ENCODE measurements at regions not wholly inside any gene's neighbourhood (a gene's known extent, or its start where the extent isn't known, plus 50 kb on each side); places are given as distances from the start of the nearest gene placed in this dataset.

GRCh38 chr11:26777372-26777808 is 55.5 kb upstream of the SLC5A12 start:
- Histone ChIP-seq H3K36me3 (ENCODE audit: insufficient read depth, low read length) (no peaks in the 10 kb centered on the region), H3K9me3 (ENCODE audit: low read length) (no peaks in the 10 kb centered on the region), H3K4me3 (ENCODE audit: low read length) (no peak overlapping the region), H3K27me3 (ENCODE audit: insufficient read depth, low read length, poor library complexity, severe bottlenecking) (no peaks in the 10 kb centered on the region), H3K27ac (ENCODE audit: low read depth, low read length) (no peak overlapping the region), H3K4me1 (ENCODE audit: insufficient read depth, low read length) (no peaks in the 10 kb centered on the region)
- ChIA-PET CTCF (no interaction called here), POLR2A (no interaction called here)
- DNase-seq = no peak
- no peaks in the 10 kb centered on the region for H3K36me3 Mint-ChIP-seq
- no peak overlapping the region for H3K4me3 Mint-ChIP-seq
- no peaks in the 10 kb centered on the region for H3K27me3 Mint-ChIP-seq
- H3K27ac Mint-ChIP-seq = no peak overlapping the region
- peaks cover 2 to 16% (median 5%) of the 10 kb centered on the region in 5 donors for H3K9me3 Mint-ChIP-seq
- H3K4me1 Mint-ChIP-seq = no peaks in the 10 kb centered on the region

- no peaks in the 10 kb centered on the region for H3K9me3 ChIP-seq (ENCODE audit: low read length)
- no peak for DNase-seq
- H3K4me1 ChIP-seq (ENCODE audit: insufficient read depth, low read length) = no peaks in the 10 kb centered on the region
- H3K4me3 ChIP-seq (ENCODE audit: low read length) = no peak overlapping the region
- ChIA-PET POLR2A (no interaction called here), CTCF (no interaction called here)
- H3K9me3 Mint-ChIP-seq = peaks cover 5 to 16% (median 6%) of the 10 kb centered on the region in 5 donors
- no peak overlapping the region for H3K4me3 Mint-ChIP-seq
- no peak overlapping the region for H3K27ac Mint-ChIP-seq
- no peaks in the 10 kb centered on the region for H3K36me3 Mint-ChIP-seq
- no peaks in the 10 kb centered on the region for H3K4me1 Mint-ChIP-seq
- H3K36me3 ChIP-seq (ENCODE audit: insufficient read depth, low read length) = no peaks in the 10 kb centered on the region
- H3K27me3 ChIP-seq (ENCODE audit: insufficient read depth, low read length, poor library complexity, severe bottlenecking) = no peaks in the 10 kb centered on the region
- H3K27ac ChIP-seq (ENCODE audit: low read depth, low read length) = no peak overlapping the region
- H3K27me3 Mint-ChIP-seq = no peaks in the 10 kb centered on the region
Measured at GRCh38 chr11:26778000-26778757, 56.3 kb upstream of the SLC5A12 start.

- Mint-ChIP-seq H3K4me1 (no peaks in the 10 kb centered on the region), H3K4me3 (no peak overlapping the region), H3K9me3 (peaks cover 4 to 27% (median 15%) of the 10 kb centered on the region in 5 donors), H3K27me3 (no peaks in the 10 kb centered on the region), H3K36me3 (no peaks in the 10 kb centered on the region), H3K27ac (no peak overlapping the region)
- Histone ChIP-seq H3K36me3 (ENCODE audit: insufficient read depth, low read length) (no peaks in the 10 kb centered on the region), H3K27me3 (ENCODE audit: insufficient read depth, low read length, poor library complexity, severe bottlenecking) (no peaks in the 10 kb centered on the region), H3K4me3 (ENCODE audit: low read length) (no peak overlapping the region), H3K9me3 (ENCODE audit: low read length) (no peaks in the 10 kb centered on the region), H3K4me1 (ENCODE audit: insufficient read depth, low read length) (no peaks in the 10 kb centered on the region), H3K27ac (ENCODE audit: low read depth, low read length) (no peak overlapping the region)
- no peak for DNase-seq
- CTCF ChIA-PET = no interaction called here
- POLR2A ChIA-PET = no interaction called here
Measured at GRCh38 chr11:26779074-26779865, 57.4 kb upstream of the SLC5A12 start.

- H3K27me3 ChIP-seq (ENCODE audit: insufficient read depth, low read length, poor library complexity, severe bottlenecking) = no peaks in the 10 kb centered on the region
- H3K9me3 ChIP-seq (ENCODE audit: low read length) = no peaks in the 10 kb centered on the region
- H3K4me3 Mint-ChIP-seq = no peak overlapping the region
- H3K27me3 Mint-ChIP-seq = no peaks in the 10 kb centered on the region
- no peaks in the 10 kb centered on the region for H3K4me1 ChIP-seq (ENCODE audit: insufficient read depth, low read length)
- ChIA-PET CTCF (no interaction called here), POLR2A (no interaction called here)
- H3K9me3 Mint-ChIP-seq = peaks cover 2 to 23% (median 18%) of the 10 kb centered on the region in 5 donors
- H3K27ac Mint-ChIP-seq = no peak overlapping the region
- H3K36me3 Mint-ChIP-seq = no peaks in the 10 kb centered on the region
- DNase-seq = no peak
- H3K4me3 ChIP-seq (ENCODE audit: low read length) = no peak overlapping the region
- H3K27ac ChIP-seq (ENCODE audit: low read depth, low read length) = no peak overlapping the region
- H3K4me1 Mint-ChIP-seq = no peaks in the 10 kb centered on the region
- no peaks in the 10 kb centered on the region for H3K36me3 ChIP-seq (ENCODE audit: insufficient read depth, low read length)
Measured at GRCh38 chr11:26780376-26781085, 58.7 kb upstream of the SLC5A12 start.

- ChIA-PET CTCF (no interaction called here), POLR2A (no interaction called here)
- Mint-ChIP-seq H3K27me3 (no peaks in the 10 kb centered on the region), H3K4me3 (no peak overlapping the region), H3K36me3 (no peaks in the 10 kb centered on the region), H3K9me3 (peaks cover 2 to 31% (median 18%) of the 10 kb centered on the region in 5 donors), H3K4me1 (no peaks in the 10 kb centered on the region), H3K27ac (no peak overlapping the region)
- Histone ChIP-seq H3K27ac (ENCODE audit: low read depth, low read length) (no peak overlapping the region), H3K4me3 (ENCODE audit: low read length) (no peak overlapping the region), H3K4me1 (ENCODE audit: insufficient read depth, low read length) (no peaks in the 10 kb centered on the region), H3K9me3 (ENCODE audit: low read length) (no peaks in the 10 kb centered on the region), H3K27me3 (ENCODE audit: insufficient read depth, low read length, poor library complexity, severe bottlenecking) (no peaks in the 10 kb centered on the region), H3K36me3 (ENCODE audit: insufficient read depth, low read length) (no peaks in the 10 kb centered on the region)
- no peak for DNase-seq
Measured at GRCh38 chr11:26782220-26782965, 60.5 kb upstream of the SLC5A12 start.

GRCh38 chr11:26783997-26784396 is 62.1 kb upstream of the SLC5A12 start:
- H3K27ac ChIP-seq (ENCODE audit: low read depth, low read length) = no peak overlapping the region
- DNase-seq = no peak
- H3K36me3 Mint-ChIP-seq = no peaks in the 10 kb centered on the region
- peaks cover 2 to 31% (median 19%) of the 10 kb centered on the region in 5 donors for H3K9me3 Mint-ChIP-seq
- H3K4me1 ChIP-seq (ENCODE audit: insufficient read depth, low read length) = no peaks in the 10 kb centered on the region
- H3K4me1 Mint-ChIP-seq = no peaks in the 10 kb centered on the region
- ChIA-PET CTCF (no interaction called here), POLR2A (no interaction called here)
- H3K9me3 ChIP-seq (ENCODE audit: low read length) = no peaks in the 10 kb centered on the region
- no peaks in the 10 kb centered on the region for H3K27me3 Mint-ChIP-seq
- H3K36me3 ChIP-seq (ENCODE audit: insufficient read depth, low read length) = no peaks in the 10 kb centered on the region
- no peak overlapping the region for H3K27ac Mint-ChIP-seq
- no peak overlapping the region for H3K4me3 Mint-ChIP-seq
- H3K27me3 ChIP-seq (ENCODE audit: insufficient read depth, low read length, poor library complexity, severe bottlenecking) = no peaks in the 10 kb centered on the region
- no peak overlapping the region for H3K4me3 ChIP-seq (ENCODE audit: low read length)

- no peak overlapping the region for H3K4me3 ChIP-seq (ENCODE audit: low read length)
- CTCF ChIA-PET = no interaction called here
- no peak overlapping the region for H3K27ac ChIP-seq (ENCODE audit: low read depth, low read length)
- Mint-ChIP-seq H3K36me3 (no peaks in the 10 kb centered on the region), H3K4me1 (no peaks in the 10 kb centered on the region), H3K27me3 (no peaks in the 10 kb centered on the region), H3K4me3 (no peak overlapping the region), H3K9me3 (peaks cover 0 to 18% (median 7%) of the 10 kb centered on the region in 5 donors), H3K27ac (no peak overlapping the region)
- H3K27me3 ChIP-seq (ENCODE audit: insufficient read depth, low read length, poor library complexity, severe bottlenecking) = no peaks in the 10 kb centered on the region
- POLR2A ChIA-PET = no interaction called here
- no peaks in the 10 kb centered on the region for H3K9me3 ChIP-seq (ENCODE audit: low read length)
- no peaks in the 10 kb centered on the region for H3K4me1 ChIP-seq (ENCODE audit: insufficient read depth, low read length)
- DNase-seq = no peak
- H3K36me3 ChIP-seq (ENCODE audit: insufficient read depth, low read length) = no peaks in the 10 kb centered on the region
Measured at GRCh38 chr11:26790738-26791137, 68.9 kb upstream of the SLC5A12 start.

Measured in CD8-positive, alpha-beta memory T cell (primary cell).